Ishikawa (cell line): ENCODE measurements at regions not wholly inside any gene's neighbourhood (a gene's known extent, or its start where the extent isn't known, plus 50 kb on each side); places are given as distances from the start of the nearest gene placed in this dataset.

Source experiments
- CEBPB ChIP-seq: IDR thresholded peaks from 2 replicates; pipeline ENCODE4 v1.6.1; 2012
- CREB1 ChIP-seq: IDR thresholded peaks from 2 replicates; pipeline ENCODE4 v1.6.1; 2012; ENCODE audit warnings: low read depth
- EGR1 ChIP-seq: IDR thresholded peaks from 2 replicates; pipeline ENCODE4 v1.6.1; 2012
- EP300 ChIP-seq: IDR thresholded peaks from 2 replicates; pipeline ENCODE4 v1.6.1; 2012; ENCODE audit warnings: borderline replicate concordance
- FOXM1 ChIP-seq: IDR thresholded peaks from 2 replicates; pipeline ENCODE4 v1.6.1; 2012; ENCODE audit warnings: low read depth, borderline replicate concordance
- MAX ChIP-seq: IDR thresholded peaks from 2 replicates; pipeline ENCODE4 v1.6.1; 2012
- NFIC ChIP-seq: IDR thresholded peaks from 2 replicates; pipeline ENCODE4 v1.6.1; 2012
- RAD21 ChIP-seq: IDR thresholded peaks from 2 replicates; pipeline ENCODE4 v1.6.1; 2012; ENCODE audit warnings: low read depth
- REST ChIP-seq: IDR thresholded peaks from 2 replicates; pipeline ENCODE4 v1.6.1; 2012; ENCODE audit warnings: low read depth, mild to moderate bottlenecking
- TAF1 ChIP-seq: IDR thresholded peaks from 2 replicates; pipeline ENCODE4 v1.6.1; 2012; ENCODE audit warnings: low read depth, mild to moderate bottlenecking
- TCF12 ChIP-seq: IDR thresholded peaks from 2 replicates; pipeline ENCODE4 v1.6.1; 2012; ENCODE audit warnings: low read depth
- TEAD4 ChIP-seq: IDR thresholded peaks from 2 replicates; pipeline ENCODE4 v1.6.1; 2012
- USF1 ChIP-seq: IDR thresholded peaks from 2 replicates; pipeline ENCODE4 v1.6.1; 2012
- YY1 ChIP-seq: IDR thresholded peaks from 2 replicates; pipeline ENCODE4 v1.6.1; 2012; ENCODE audit warnings: low read depth
- ZBTB7A ChIP-seq: IDR thresholded peaks from 2 replicates; pipeline ENCODE4 v1.6.1; 2012; ENCODE audit warnings: low read depth

DNA sequence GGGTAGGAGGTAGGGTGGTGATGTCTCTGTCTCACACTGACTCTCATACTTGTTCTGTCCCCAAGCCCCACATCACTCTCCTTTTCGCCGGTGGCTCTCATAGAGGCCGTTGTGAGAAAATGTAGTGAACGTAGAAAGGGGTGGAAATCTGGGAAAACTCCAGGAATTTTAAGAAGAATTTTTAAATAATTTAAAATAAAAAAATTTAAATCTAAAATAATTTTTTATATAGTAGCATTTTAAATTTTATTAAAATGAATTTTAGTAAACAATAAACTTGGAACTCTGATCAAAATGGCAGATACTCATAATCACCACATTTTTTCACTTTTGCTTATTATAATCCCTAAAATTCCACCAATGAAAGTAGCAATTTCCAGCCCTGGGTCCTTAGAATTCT lies 473.6 kb upstream of the ZFHX3 start:
- TF ChIP-seq ZBTB7A (no peak), EP300 (no peak), RAD21 (no peak), MAX (no peak), EGR1 (no peak)

DNA sequence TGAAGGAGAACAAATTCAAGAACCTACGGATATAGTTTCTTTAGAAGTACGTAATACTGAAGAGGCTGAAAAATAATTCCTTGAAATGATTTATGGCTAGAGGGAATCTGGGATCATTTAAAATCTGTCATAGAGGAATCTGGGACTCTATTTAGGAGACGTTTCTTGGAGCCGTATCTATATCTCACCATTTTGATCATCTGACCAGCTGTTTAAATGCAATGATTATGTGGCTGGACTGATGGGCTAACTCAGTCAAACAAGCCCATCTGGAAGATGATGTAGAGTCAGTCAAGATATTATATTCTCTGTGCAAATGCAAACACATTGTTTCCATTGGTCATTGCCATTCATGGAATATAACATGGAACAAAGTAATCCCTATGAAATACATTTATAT lies 467.7 kb upstream of the ZFHX3 start:
- TF ChIP-seq TCF12 (no peak), CEBPB (no peak), EGR1 (no peak), REST (no peak), TEAD4 (no peak), NFIC (no peak), FOXM1 (no peak), MAX (no peak), USF1 (no peak), ZBTB7A (no peak), YY1 (no peak), CREB1 (no peak), RAD21 (no peak), EP300 (no peak), TAF1 (no peak)

DNA sequence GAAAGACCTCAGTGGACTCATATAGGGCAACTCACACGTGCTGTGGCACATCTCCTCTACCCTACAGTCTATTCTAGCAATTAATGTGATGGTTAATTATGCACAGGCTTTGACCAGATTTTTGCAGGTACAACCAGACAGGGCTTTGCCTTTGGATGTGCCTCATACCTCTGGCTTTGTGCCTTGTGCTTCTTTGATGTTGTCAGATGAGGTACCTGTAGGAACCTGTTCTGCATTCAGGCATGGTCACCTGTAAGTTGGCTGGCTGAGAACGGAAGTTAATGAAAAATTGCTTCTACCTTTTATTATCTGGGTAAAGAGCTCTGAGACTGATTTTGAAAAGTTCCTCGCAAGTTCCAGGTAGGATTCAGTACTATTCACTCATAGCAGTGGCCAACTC lies 462.9 kb upstream of the ZFHX3 start:
- TF ChIP-seq REST, result no peak
- TF ChIP-seq TCF12, result no peak
- TF ChIP-seq EGR1, result no peak
- no peak for TF ChIP-seq FOXM1
- no peak for TF ChIP-seq ZBTB7A
- no peak for TF ChIP-seq CEBPB
- TF ChIP-seq CREB1, result no peak
- no peak for TF ChIP-seq TEAD4
- no peak for TF ChIP-seq YY1
- no peak for TF ChIP-seq MAX
- TF ChIP-seq TAF1, result no peak
- no peak for TF ChIP-seq RAD21
- no peak for TF ChIP-seq USF1
- no peak for TF ChIP-seq EP300
- TF ChIP-seq NFIC, result no peak

DNA sequence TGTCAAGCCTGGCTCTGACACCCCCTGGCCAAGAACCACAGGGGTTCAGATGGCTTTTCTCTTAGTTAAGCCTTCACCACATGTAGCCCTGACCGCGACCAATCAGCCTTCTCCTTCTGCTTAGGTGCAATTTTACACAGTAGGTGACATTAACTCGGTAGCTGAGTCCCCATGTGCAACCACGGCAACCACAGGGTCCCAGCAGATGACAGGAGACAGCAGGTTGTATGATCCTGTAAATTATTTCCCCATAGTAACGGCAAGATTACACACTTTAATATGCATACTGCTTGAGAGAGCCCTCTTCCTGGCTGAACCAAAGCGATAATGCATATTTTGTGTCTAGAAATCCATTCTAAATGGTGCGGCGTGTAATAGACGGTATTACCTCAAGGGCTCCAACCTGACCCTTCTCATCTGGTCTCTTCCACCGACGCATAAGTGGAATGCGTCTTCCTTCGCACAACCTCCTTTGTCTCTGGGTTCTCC lies 458.7 kb upstream of the ZFHX3 start:
- no peak for TF ChIP-seq REST
- no peak for TF ChIP-seq YY1
- TF ChIP-seq FOXM1, result no peak
- no peak for TF ChIP-seq CEBPB

DNA sequence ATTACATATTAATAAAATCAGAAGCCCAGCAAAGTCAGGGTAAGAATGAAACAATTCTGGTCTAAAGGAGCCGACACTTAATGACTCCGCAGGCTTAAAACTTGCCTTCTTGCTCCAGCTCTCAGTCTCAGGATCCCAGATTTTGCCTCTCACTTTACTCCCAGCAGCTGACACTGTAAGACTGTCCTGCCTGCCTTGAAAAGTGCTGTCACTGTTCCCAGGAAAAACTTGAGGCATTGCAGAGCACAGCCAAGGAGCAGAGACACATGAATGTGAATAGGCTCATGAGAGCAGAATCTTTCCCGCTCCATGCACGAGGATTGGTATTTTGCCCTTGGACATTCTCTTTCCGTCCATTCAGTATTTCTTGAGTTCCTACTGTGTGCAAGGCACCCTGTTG lies 457.6 kb upstream of the ZFHX3 start:
- TF ChIP-seq CEBPB (no peak), TEAD4 (no peak), REST (no peak), ZBTB7A (no peak), EGR1 (no peak)
